Prostate gland (tissue), 2 donors: ENCODE measurements at regions not wholly inside any gene's neighbourhood (a gene's known extent, or its start where the extent isn't known, plus 50 kb on each side); places are given as distances from the start of the nearest gene placed in this dataset.

Source experiments
- POLR2A ChIP-seq: fragments of 450-650 bp; IDR thresholded peaks from one replicate; pipeline ENCODE4 v1.6.1; 2016; ENCODE audit warnings: antibody characterized with exemption, mild to moderate bottlenecking
- TF ChIP-seq, protein P1 (sequence below), 4 experiments: fragments of 200-600 bp in 2 of 4; fragments of 450-650 bp in 2 of 4; sonication (generic) in 2 of 4; IDR thresholded peaks; 1 replicate in 3 of 4; 2 replicates in 1 of 4; pipeline ENCODE4 v1.5.1; 2016 to 2019; ENCODE audit warnings: antibody characterized with exemption in 4 of 4, mild to moderate bottlenecking in 2 of 4, moderate library complexity in 2 of 4

DNA sequence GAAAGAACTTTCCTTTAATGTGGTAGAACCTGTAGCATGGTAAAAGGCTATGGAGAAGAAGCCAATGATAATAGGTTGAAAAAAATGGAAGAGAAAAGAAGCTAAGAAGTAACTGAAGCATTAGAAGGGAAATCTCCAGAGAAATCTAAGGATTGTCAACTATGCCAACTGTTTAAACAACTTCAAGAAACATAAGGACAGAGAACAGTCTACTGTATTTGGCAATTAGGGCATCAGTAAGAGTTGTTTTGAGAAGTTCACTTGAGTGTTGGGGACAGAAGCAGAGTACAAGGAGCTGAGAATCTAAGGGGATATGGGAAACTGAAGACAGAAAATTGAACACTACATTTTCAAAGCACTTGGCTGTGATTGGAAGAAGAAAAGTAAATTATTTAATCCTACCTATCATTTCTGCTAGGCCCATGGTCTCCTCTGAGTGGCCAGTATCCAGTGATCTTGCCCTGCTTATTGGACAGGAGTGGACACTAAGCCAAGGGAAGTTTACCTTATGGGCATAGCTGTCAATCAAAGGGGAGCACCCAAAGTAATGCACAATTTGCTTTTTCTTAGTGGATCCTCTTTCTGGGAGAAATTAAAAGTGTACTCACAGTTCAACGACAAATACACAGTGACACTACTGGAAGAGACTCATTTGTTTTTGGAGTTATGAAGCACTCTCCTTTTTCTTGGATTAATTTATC, 56.4 kb upstream of the CCDC71L start:
- TF ChIP-seq, protein P1, sequence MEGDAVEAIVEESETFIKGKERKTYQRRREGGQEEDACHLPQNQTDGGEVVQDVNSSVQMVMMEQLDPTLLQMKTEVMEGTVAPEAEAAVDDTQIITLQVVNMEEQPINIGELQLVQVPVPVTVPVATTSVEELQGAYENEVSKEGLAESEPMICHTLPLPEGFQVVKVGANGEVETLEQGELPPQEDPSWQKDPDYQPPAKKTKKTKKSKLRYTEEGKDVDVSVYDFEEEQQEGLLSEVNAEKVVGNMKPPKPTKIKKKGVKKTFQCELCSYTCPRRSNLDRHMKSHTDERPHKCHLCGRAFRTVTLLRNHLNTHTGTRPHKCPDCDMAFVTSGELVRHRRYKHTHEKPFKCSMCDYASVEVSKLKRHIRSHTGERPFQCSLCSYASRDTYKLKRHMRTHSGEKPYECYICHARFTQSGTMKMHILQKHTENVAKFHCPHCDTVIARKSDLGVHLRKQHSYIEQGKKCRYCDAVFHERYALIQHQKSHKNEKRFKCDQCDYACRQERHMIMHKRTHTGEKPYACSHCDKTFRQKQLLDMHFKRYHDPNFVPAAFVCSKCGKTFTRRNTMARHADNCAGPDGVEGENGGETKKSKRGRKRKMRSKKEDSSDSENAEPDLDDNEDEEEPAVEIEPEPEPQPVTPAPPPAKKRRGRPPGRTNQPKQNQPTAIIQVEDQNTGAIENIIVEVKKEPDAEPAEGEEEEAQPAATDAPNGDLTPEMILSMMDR (IDR thresholded peaks at IDR 0.05) = no peak
- no peak for TF ChIP-seq POLR2A
